Right lobe of liver (tissue), 4 donors: ENCODE measurements at regions not wholly inside any gene's neighbourhood (a gene's known extent, or its start where the extent isn't known, plus 50 kb on each side); places are given as distances from the start of the nearest gene placed in this dataset.
"Not testable (repeated sequence)": the region's sequence is repeated elsewhere in the genome, so short reads cannot be mapped to it uniquely, and the experiment has no call there.

Experiments
- CTCF ChIP-seq, 4 donors: fragments of 200-600 bp in 3 of 4; fragments of 450-650 bp in 1 of 4; IDR thresholded peaks; one replicate each; pipeline versions ENCODE4 v1.5.1 to v1.8.0; 2016 to 2022; ENCODE audit warnings: antibody characterized with exemption in 4 of 4, mild to moderate bottlenecking in 2 of 4
- POLR2A ChIP-seq: fragments of 450-650 bp; IDR thresholded peaks from one replicate; pipeline ENCODE4 v1.6.1; 2017; ENCODE audit warnings: antibody characterized with exemption, mild to moderate bottlenecking
- donor health status: DM: no; HTN: no; CAD: no.
- donor health status: DM: no; HTN: no; CAD: no.
- donor health status: DM: no; HTN: yes; CAD: no.

- not testable (repeated sequence) for TF ChIP-seq CTCF (IDR thresholded peaks at IDR 0.05); POLR2A
Observed at GRCh38 chr5:25238720-25239119, 593.9 kb upstream of the CDH10 start.
